H9 (cell line): ENCODE measurements at regions not wholly inside any gene's neighbourhood (a gene's known extent, or its start where the extent isn't known, plus 50 kb on each side); places are given as distances from the start of the nearest gene placed in this dataset.

Experiments used
- DNase-seq: peaks from one replicate; pipeline ENCODE4 v3.0.0-alpha.2; 2017
- H2AFZ ChIP-seq: one replicate; pipeline ENCODE4 v1.6.1; 2013; ENCODE audit warnings: mild to moderate bottlenecking, low read length, control low read depth, moderate library complexity
- H2AK5ac ChIP-seq: 2 replicates; pipeline ENCODE4 v1.6.1; 2013; ENCODE audit warnings: low read length, control low read depth, mixed read lengths; ENCODE audit not compliant: insufficient read length
- H2BK120ac ChIP-seq: one replicate; pipeline ENCODE4 v1.6.1; 2013; ENCODE audit warnings: low read depth, mild to moderate bottlenecking, low read length, control low read depth, inconsistent platforms; ENCODE audit not compliant: poor library complexity, severe bottlenecking
- H2BK12ac ChIP-seq: 2 replicates; pipeline ENCODE4 v1.6.1; 2013; ENCODE audit warnings: low read length, control low read depth, mixed read lengths, low read depth; ENCODE audit not compliant: insufficient read length
- H2BK15ac ChIP-seq: 2 replicates; pipeline ENCODE4 v1.6.1; 2013; ENCODE audit warnings: low read depth, low read length, control low read depth
- H2BK20ac ChIP-seq: one replicate; pipeline ENCODE4 v1.6.1; 2013; ENCODE audit warnings: low read depth, mild to moderate bottlenecking, low read length, control low read depth, inconsistent platforms; ENCODE audit not compliant: poor library complexity, severe bottlenecking
- H2BK5ac ChIP-seq: 2 replicates; pipeline ENCODE4 v1.6.1; 2013; ENCODE audit warnings: low read length, control low read depth, mixed read lengths; ENCODE audit not compliant: insufficient read length
- H3K14ac ChIP-seq: 2 replicates; pipeline ENCODE4 v1.6.1; 2013; ENCODE audit warnings: low read length, control low read depth; ENCODE audit not compliant: insufficient read depth
- H3K18ac ChIP-seq: 2 replicates; pipeline ENCODE4 v1.6.1; 2013; ENCODE audit warnings: low read depth, mild to moderate bottlenecking, mixed read lengths, low read length, control low read depth; ENCODE audit not compliant: insufficient read length
- H3K23ac ChIP-seq: 2 replicates; pipeline ENCODE4 v1.6.1; 2013; ENCODE audit warnings: low read length, control low read depth, mixed read lengths, low read depth; ENCODE audit not compliant: insufficient read length
- H3K23me2 ChIP-seq: 2 replicates; pipeline ENCODE4 v1.6.1; 2013; ENCODE audit warnings: low read depth, mild to moderate bottlenecking, mixed read lengths, low read length, control low read depth; ENCODE audit not compliant: insufficient read length, poor library complexity, severe bottlenecking
- H3K27ac ChIP-seq: 2 replicates; pipeline ENCODE4 v1.5.1; 2013; ENCODE audit warnings: low read length, control low read depth, mixed read lengths, low read depth; ENCODE audit not compliant: insufficient read length
- H3K27me3 ChIP-seq: 2 replicates; pipeline ENCODE4 v1.6.1; 2013; ENCODE audit warnings: low read length, control low read depth, inconsistent platforms; ENCODE audit not compliant: insufficient read depth
- H3K4ac ChIP-seq: 2 replicates; pipeline ENCODE4 v1.6.1; 2013; ENCODE audit warnings: low read depth, mild to moderate bottlenecking, control low read depth, inconsistent platforms, low read length, moderate library complexity
- H3K4me1 ChIP-seq: 2 replicates; pipeline ENCODE4 v1.6.1; 2013; ENCODE audit warnings: low read length, control low read depth, inconsistent platforms; ENCODE audit not compliant: insufficient read depth
- H3K4me2 ChIP-seq: 2 replicates; pipeline ENCODE4 v1.6.1; 2013; ENCODE audit warnings: low read length, control low read depth, mixed read lengths; ENCODE audit not compliant: insufficient read length, insufficient read depth
- H3K56ac ChIP-seq: 2 replicates; pipeline ENCODE4 v1.6.1; 2013; ENCODE audit warnings: low read depth, mild to moderate bottlenecking, mixed read lengths, low read length, control low read depth; ENCODE audit not compliant: insufficient read length
- H3K79me1 ChIP-seq: 2 replicates; pipeline ENCODE4 v1.6.1; 2013; ENCODE audit warnings: low read depth, mild to moderate bottlenecking, moderate library complexity, low read length, control low read depth, inconsistent platforms; ENCODE audit not compliant: insufficient read depth, poor library complexity, severe bottlenecking
- H3K79me2 ChIP-seq: 2 replicates; pipeline ENCODE4 v1.6.1; 2013; ENCODE audit warnings: low read length, control low read depth, inconsistent platforms; ENCODE audit not compliant: insufficient read depth
- H3K9ac ChIP-seq: 2 replicates; pipeline ENCODE4 v1.6.1; 2013; ENCODE audit warnings: low read length, control low read depth, mixed read lengths; ENCODE audit not compliant: insufficient read length; ENCODE audit errors: extremely low read depth
- H3K9me3 ChIP-seq: one replicate; pipeline ENCODE4 v1.6.1; 2013; ENCODE audit warnings: low read depth, low read length, inconsistent platforms; ENCODE audit not compliant: control insufficient read depth
- H3T11ph ChIP-seq: one replicate; pipeline ENCODE4 v1.6.1; 2013; ENCODE audit warnings: mild to moderate bottlenecking, low read length, control low read depth, inconsistent platforms
- H4K20me1 ChIP-seq: one replicate; pipeline ENCODE4 v1.6.1; 2013; ENCODE audit not compliant: control insufficient read depth, insufficient read length, insufficient read depth
- H4K5ac ChIP-seq: 2 replicates; pipeline ENCODE4 v1.6.1; 2013; ENCODE audit warnings: low read depth, mild to moderate bottlenecking, mixed read lengths, low read length, control low read depth; ENCODE audit not compliant: insufficient read length
- H4K8ac ChIP-seq: replicated peaks from 2 replicates; pipeline ENCODE4 v1.6.1; 2013; ENCODE audit warnings: low read length, control low read depth, mixed read lengths, low read depth; ENCODE audit not compliant: insufficient read length
- H4K91ac ChIP-seq: 2 replicates; pipeline ENCODE4 v1.6.1; 2013; ENCODE audit warnings: low read depth, mild to moderate bottlenecking, moderate library complexity, mixed read lengths, low read length, control low read depth; ENCODE audit not compliant: insufficient read length
- H3K27ac Mint-ChIP-seq, 3 experiments: 2 replicates in 2 of 3; 3 replicates in 1 of 3; pipeline ENCODE4 v1.8.0; 2020 to 2021; ENCODE audit warnings: mixed read lengths in 3 of 3, mild to moderate bottlenecking in 1 of 3, moderate library complexity in 1 of 3
- H3K27me3 Mint-ChIP-seq: 2 replicates; pipeline ENCODE4 v1.8.0; 2021; ENCODE audit warnings: low read depth, mild to moderate bottlenecking, moderate library complexity, mixed read lengths
- H3K36me3 Mint-ChIP-seq, 3 experiments: 2 replicates in 2 of 3; 3 replicates in 1 of 3; pipeline ENCODE4 v1.8.0; 2020 to 2021; ENCODE audit warnings: low read depth in 3 of 3, mixed read lengths in 3 of 3; ENCODE audit not compliant: insufficient read depth in 1 of 3
- H3K4me1 Mint-ChIP-seq, 2 experiments: 2 replicates each; pipeline ENCODE4 v1.8.0; 2020; ENCODE audit warnings: mixed read lengths in 2 of 2
- H3K4me3 Mint-ChIP-seq, 2 experiments: 2 replicates in 1 of 2; 3 replicates in 1 of 2; pipeline ENCODE4 v1.8.0; 2020 to 2021; ENCODE audit warnings: mild to moderate bottlenecking in 2 of 2, mixed read lengths in 2 of 2, moderate library complexity in 1 of 2
- H3K9me3 Mint-ChIP-seq, 2 experiments: 2 replicates in 1 of 2; 3 replicates in 1 of 2; pipeline ENCODE4 v1.8.0; 2020; ENCODE audit warnings: mild to moderate bottlenecking in 2 of 2, mixed read lengths in 2 of 2, moderate library complexity in 1 of 2
- WGBS: extraction: QIAGEN DNeasy Blood & Tissue Kit; methylation state at CpG from one replicate; pipeline ENCODE4 v1.1.7; 2013; ENCODE audit warnings: missing lambda C conversion rate, low lambda C conversion rate, mixed read lengths; ENCODE audit not compliant: insufficient read length; ENCODE audit errors: extremely low coverage; 5-methylcytosine and 5-hydroxymethylcytosine counted together
- TF ChIP-seq, protein P1 (sequence below): fragments of 200-600 bp; sonication (generic); conservative IDR thresholded peaks from 3 replicates; pipeline ENCODE4 v1.8.0; 2021; ENCODE audit warnings: antibody characterized with exemption, mild to moderate bottlenecking

DNA sequence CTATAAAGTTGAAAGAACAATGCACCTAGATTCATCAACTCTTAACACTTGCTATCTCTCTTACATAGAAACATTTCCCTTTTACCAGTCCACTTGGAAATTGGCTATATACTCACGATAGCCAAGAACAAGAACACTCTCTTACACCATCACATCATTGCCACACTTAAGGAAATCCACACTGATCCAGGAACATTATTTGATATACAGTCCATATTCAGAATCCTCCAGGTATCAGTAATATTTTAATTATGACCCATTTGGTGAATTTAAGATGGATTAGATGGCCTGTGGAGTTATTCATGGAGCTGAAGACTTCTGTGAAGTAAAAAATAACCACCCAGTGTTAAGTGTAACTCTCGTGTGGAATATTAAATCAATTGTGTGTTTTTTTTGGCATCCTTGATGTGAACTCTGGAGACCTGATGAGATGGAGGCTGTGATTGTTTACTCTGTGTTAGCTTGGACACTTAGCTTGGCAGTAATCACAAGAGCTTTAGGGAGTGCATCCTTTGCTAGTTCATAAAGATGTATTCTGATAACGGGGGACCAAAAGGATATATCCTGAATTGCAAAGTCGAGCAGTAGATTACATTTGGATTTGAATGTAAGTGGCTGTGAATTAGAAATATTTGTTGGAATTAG is 52.0 kb upstream of the ABL1 start:
- Histone ChIP-seq H3K27ac (no peak overlapping the region), H4K5ac (no peak overlapping the region)

More for the DNA sequence above, 52.0 kb upstream of the ABL1 start:
- H3T11ph ChIP-seq = no peak overlapping the region
- H3K27me3 ChIP-seq = no peaks in the 10 kb centered on the region
- H3K4ac ChIP-seq = no peak overlapping the region
- Mint-ChIP-seq H3K27me3 (no peaks in the 10 kb centered on the region), H3K27ac (no peak overlapping the region), H3K36me3 (peaks cover 0 to 3% (median 0%) of the 10 kb centered on the region in 3 experiments; a peak in 1 of 7 replicates), H3K4me3 (no peak overlapping the region), H3K4me1 (peaks cover 20 to 28% of the 10 kb centered on the region in 2 experiments), H3K9me3 (no peaks in the 10 kb centered on the region)
- no peaks in the 10 kb centered on the region for H3K4me1 ChIP-seq
- no peaks in the 10 kb centered on the region for H3K9me3 ChIP-seq
- no peak overlapping the region for H2AFZ ChIP-seq
- no peak overlapping the region for H3K18ac ChIP-seq
- no peak overlapping the region for H2BK5ac ChIP-seq
- no peak overlapping the region for H3K23ac ChIP-seq
- H3K79me2 ChIP-seq = no peaks in the 10 kb centered on the region
- no peak overlapping the region for H2BK15ac ChIP-seq
- no peaks in the 10 kb centered on the region for H4K20me1 ChIP-seq
- no peak overlapping the region for H2AK5ac ChIP-seq
- no peaks in the 10 kb centered on the region for H3K23me2 ChIP-seq
- TF ChIP-seq, protein P1, sequence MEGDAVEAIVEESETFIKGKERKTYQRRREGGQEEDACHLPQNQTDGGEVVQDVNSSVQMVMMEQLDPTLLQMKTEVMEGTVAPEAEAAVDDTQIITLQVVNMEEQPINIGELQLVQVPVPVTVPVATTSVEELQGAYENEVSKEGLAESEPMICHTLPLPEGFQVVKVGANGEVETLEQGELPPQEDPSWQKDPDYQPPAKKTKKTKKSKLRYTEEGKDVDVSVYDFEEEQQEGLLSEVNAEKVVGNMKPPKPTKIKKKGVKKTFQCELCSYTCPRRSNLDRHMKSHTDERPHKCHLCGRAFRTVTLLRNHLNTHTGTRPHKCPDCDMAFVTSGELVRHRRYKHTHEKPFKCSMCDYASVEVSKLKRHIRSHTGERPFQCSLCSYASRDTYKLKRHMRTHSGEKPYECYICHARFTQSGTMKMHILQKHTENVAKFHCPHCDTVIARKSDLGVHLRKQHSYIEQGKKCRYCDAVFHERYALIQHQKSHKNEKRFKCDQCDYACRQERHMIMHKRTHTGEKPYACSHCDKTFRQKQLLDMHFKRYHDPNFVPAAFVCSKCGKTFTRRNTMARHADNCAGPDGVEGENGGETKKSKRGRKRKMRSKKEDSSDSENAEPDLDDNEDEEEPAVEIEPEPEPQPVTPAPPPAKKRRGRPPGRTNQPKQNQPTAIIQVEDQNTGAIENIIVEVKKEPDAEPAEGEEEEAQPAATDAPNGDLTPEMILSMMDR = no peak
- H2BK12ac ChIP-seq = no peak overlapping the region
- no peak overlapping the region for H4K8ac ChIP-seq
- no peak overlapping the region for H2BK20ac ChIP-seq
- H3K14ac ChIP-seq = no peak overlapping the region
- no peak overlapping the region for H4K91ac ChIP-seq
- WGBS = no CpG with 5 or more reads among the region's 4 CpGs
- H3K9ac ChIP-seq = no peak overlapping the region
- H3K4me2 ChIP-seq = no peak overlapping the region
- no peak overlapping the region for H2BK120ac ChIP-seq
- no peak overlapping the region for H3K56ac ChIP-seq
- no peak for DNase-seq
- peaks cover 4% of the 10 kb centered on the region for H3K79me1 ChIP-seq
